H1 (cell line): ENCODE measurements at regions not wholly inside any gene's neighbourhood (a gene's known extent, or its start where the extent isn't known, plus 50 kb on each side); places are given as distances from the start of the nearest gene placed in this dataset.

Experiments used
- CTCF ChIA-PET: fragments of 300-600 bp; sonication (Branson Sonifier 250); formaldehyde crosslinking; loops from one replicate; lab custom pipeline; 2021; ENCODE audit not compliant: partially characterized antibody; lab: Charles Lee
- POLR2A ChIA-PET: fragments of 300-600 bp; sonication (Branson Sonifier 250); formaldehyde crosslinking; loops from one replicate; lab custom pipeline; 2021; ENCODE audit warnings: inconsistent platforms; ENCODE audit not compliant: partially characterized antibody; lab: Charles Lee
- DNase-seq, 2 experiments: peaks; one replicate each; pipeline versions ENCODE4 v3.0.0 to v3.0.0-alpha.2; 2010 to 2022; ENCODE audit warnings: low spot score in 2 of 2, low read depth in 1 of 2, mixed read lengths in 1 of 2
- FAIRE-seq: peaks from 2 replicates; lab custom pipeline; 2011; peaks lifted over from hg19 to GRCh38; lab: Jason Lieb, UNC
- H2AFZ ChIP-seq: 2 replicates; pipeline ENCODE4 v1.8.1; 2012; ENCODE audit warnings: low read length, inconsistent platforms
- H2AK5ac ChIP-seq: 2 replicates; pipeline ENCODE4 v1.6.1; 2013; ENCODE audit warnings: low read depth, low read length
- H2BK120ac ChIP-seq: replicated peaks from 2 replicates; pipeline ENCODE3; 2013; ENCODE audit warnings: low read depth, low read length, inconsistent platforms
- H2BK12ac ChIP-seq: 2 replicates; pipeline ENCODE4 v1.6.1; 2013; ENCODE audit warnings: low read depth, low read length
- H2BK15ac ChIP-seq: 2 replicates; pipeline ENCODE4 v1.6.1; 2013; ENCODE audit warnings: low read length
- H2BK20ac ChIP-seq: 2 replicates; pipeline ENCODE4 v1.6.1; 2013; ENCODE audit warnings: low read length
- H2BK5ac ChIP-seq: 2 replicates; pipeline ENCODE4 v1.6.1; 2013; ENCODE audit warnings: low read depth, low read length
- H3K14ac ChIP-seq: 2 replicates; pipeline ENCODE4 v1.6.1; 2013; ENCODE audit warnings: inconsistent platforms; ENCODE audit not compliant: insufficient read length
- H3K18ac ChIP-seq: 2 replicates; pipeline ENCODE4 v1.6.1; 2013; ENCODE audit warnings: low read length; ENCODE audit errors: extremely low read depth
- H3K23ac ChIP-seq: 2 replicates; pipeline ENCODE4 v1.6.1; 2013; ENCODE audit warnings: inconsistent platforms; ENCODE audit not compliant: insufficient read length
- H3K23me2 ChIP-seq: 2 replicates; pipeline ENCODE4 v1.6.1; 2013; ENCODE audit warnings: low read depth, low read length
- H3K27ac ChIP-seq: 2 replicates; pipeline ENCODE4 v1.6.1; 2011; ENCODE audit warnings: low read depth, low read length, inconsistent platforms
- H3K27me3 ChIP-seq, 4 experiments: replicated peaks in 1 of 4; 1 replicate in 1 of 4; 2 replicates in 3 of 4; pipeline versions ENCODE4 v1.6.1 to v1.8.1; 2011 to 2013; ENCODE audit warnings: low read length in 3 of 4, mild to moderate bottlenecking in 3 of 4, inconsistent platforms in 2 of 4, mixed read lengths in 2 of 4, moderate library complexity in 1 of 4; ENCODE audit not compliant: control insufficient read depth in 3 of 4, insufficient read depth in 3 of 4; ENCODE audit errors: extremely low read depth in 1 of 4
- H3K36me3 ChIP-seq, 4 experiments: 2 replicates each; pipeline versions ENCODE4 v1.6.1 to v1.8.1; 2011 to 2013; ENCODE audit warnings: mild to moderate bottlenecking in 4 of 4, low read length in 3 of 4, moderate library complexity in 2 of 4, control low read depth in 1 of 4, inconsistent platforms in 1 of 4; ENCODE audit not compliant: insufficient read depth in 4 of 4, control insufficient read depth in 2 of 4
- H3K4ac ChIP-seq: replicated peaks from 2 replicates; pipeline ENCODE3; 2013; ENCODE audit warnings: low read length, low read depth, mixed read lengths, inconsistent platforms; ENCODE audit not compliant: insufficient read length
- H3K4me1 ChIP-seq, 4 experiments: replicated peaks in 1 of 4; 1 replicate in 1 of 4; 2 replicates in 3 of 4; pipeline versions ENCODE4 v1.6.1 to v1.8.1; 2011 to 2013; ENCODE audit warnings: low read length in 3 of 4, inconsistent platforms in 2 of 4, mixed read lengths in 1 of 4; ENCODE audit not compliant: insufficient read depth in 4 of 4, control insufficient read depth in 3 of 4
- H3K4me2 ChIP-seq, 2 experiments: 2 replicates each; pipeline versions ENCODE4 v1.6.1 to v1.8.1; 2011 to 2013; ENCODE audit warnings: low read depth in 2 of 2, low read length in 2 of 2, control low read depth in 1 of 2, inconsistent platforms in 1 of 2, mild to moderate bottlenecking in 1 of 2; ENCODE audit not compliant: insufficient read depth in 1 of 2
- H3K4me3 ChIP-seq, 4 experiments: fragments of 200-600, 300-600 bp in 1 of 4; sonication (generic), shearing (Covaris generic), sonication (Bioruptor Twin) in 1 of 4; 2 replicates each; pipeline versions ENCODE4 v1.5.1 to v1.8.1; 2011 to 2016; ENCODE audit warnings: low read length in 4 of 4, low read depth in 3 of 4, control low read depth in 2 of 4, inconsistent platforms in 2 of 4, mild to moderate bottlenecking in 2 of 4, mixed read lengths in 1 of 4, moderate library complexity in 1 of 4; ENCODE audit not compliant: insufficient read depth in 2 of 4; ENCODE audit errors: extremely low read depth in 1 of 4
- H3K56ac ChIP-seq: replicated peaks from 2 replicates; pipeline ENCODE3; 2013; ENCODE audit warnings: low read depth, mild to moderate bottlenecking, mixed read lengths, low read length, inconsistent platforms; ENCODE audit not compliant: insufficient read length
- H3K79me1 ChIP-seq: 2 replicates; pipeline ENCODE4 v1.6.1; 2013; ENCODE audit warnings: low read depth, low read length, control low read depth
- H3K79me2 ChIP-seq, 2 experiments: 2 replicates each; pipeline versions ENCODE4 v1.6.1 to v1.8.1; 2012 to 2013; ENCODE audit warnings: low read length in 2 of 2, mild to moderate bottlenecking in 2 of 2, inconsistent platforms in 1 of 2; ENCODE audit not compliant: insufficient read depth in 2 of 2, control insufficient read depth in 1 of 2
- H3K9ac ChIP-seq, 4 experiments: replicated peaks in 1 of 4; 1 replicate in 1 of 4; 2 replicates in 3 of 4; pipeline versions ENCODE4 v1.6.1 to v1.8.1; 2011 to 2013; ENCODE audit warnings: low read depth in 3 of 4, low read length in 3 of 4, control low read depth in 2 of 4, mild to moderate bottlenecking in 2 of 4, moderate library complexity in 2 of 4, inconsistent platforms in 1 of 4; ENCODE audit errors: extremely low read depth in 1 of 4
- H3K9me3 ChIP-seq, 2 experiments: 2 replicates each; pipeline versions ENCODE4 v1.6.1 to v1.8.1; 2012 to 2013; ENCODE audit warnings: mild to moderate bottlenecking in 2 of 2, moderate library complexity in 2 of 2, control low read depth in 1 of 2, inconsistent platforms in 1 of 2, low read depth in 1 of 2, low read length in 1 of 2, mixed read lengths in 1 of 2; ENCODE audit not compliant: insufficient read depth in 2 of 2
- H4K20me1 ChIP-seq, 2 experiments: replicated peaks in 1 of 2; 2 replicates each; pipeline versions ENCODE3 to v1.8.1; 2011 to 2013; ENCODE audit warnings: inconsistent platforms in 2 of 2, low read length in 2 of 2, mild to moderate bottlenecking in 1 of 2; ENCODE audit not compliant: insufficient read depth in 2 of 2, control insufficient read depth in 1 of 2
- H4K5ac ChIP-seq: 2 replicates; pipeline ENCODE4 v1.6.1; 2013; ENCODE audit warnings: low read length, low read depth, mixed read lengths, inconsistent platforms; ENCODE audit not compliant: insufficient read length
- H4K8ac ChIP-seq: 2 replicates; pipeline ENCODE4 v1.8.0; 2013; ENCODE audit warnings: mild to moderate bottlenecking, moderate library complexity, low read length, inconsistent platforms; ENCODE audit not compliant: insufficient read depth; ENCODE audit errors: extremely low read depth
- H4K91ac ChIP-seq: replicated peaks from 2 replicates; pipeline ENCODE3; 2013; ENCODE audit warnings: low read length, mixed read lengths, inconsistent platforms; ENCODE audit not compliant: insufficient read length
- BRCA1 ChIP-seq: IDR thresholded peaks from 2 replicates; pipeline ENCODE4 v1.6.1; 2012; ENCODE audit warnings: low read depth, low read length, improper control_type of control experiment
- CBX8 ChIP-seq: fragments of 300-800, 300-1000 bp; sonication (generic); IDR thresholded peaks from 2 replicates; pipeline ENCODE4 v1.7.1; 2016; ENCODE audit warnings: low read depth, low read length, borderline replicate concordance
- CEBPB ChIP-seq: IDR thresholded peaks from 2 replicates; pipeline ENCODE4 v1.6.1; 2012; ENCODE audit warnings: low read depth, low read length
- GABPA ChIP-seq: IDR thresholded peaks from 2 replicates; pipeline ENCODE4 v1.6.1; 2011; ENCODE audit warnings: mild to moderate bottlenecking, low read length, moderate library complexity, borderline replicate concordance; ENCODE audit not compliant: insufficient read depth
- KDM4A ChIP-seq: IDR thresholded peaks from one replicate; pipeline ENCODE4 v1.7.1; 2012; ENCODE audit warnings: low read depth, mild to moderate bottlenecking, moderate library complexity, low read length, inconsistent platforms; ENCODE audit not compliant: severe bottlenecking
- MAFK ChIP-seq: IDR thresholded peaks from 2 replicates; pipeline ENCODE4 v1.6.1; 2012; ENCODE audit warnings: low read depth, mild to moderate bottlenecking, improper control_type of control experiment, low read length
- MAX ChIP-seq: IDR thresholded peaks from 2 replicates; pipeline ENCODE4 v1.6.1; 2012; ENCODE audit warnings: inconsistent platforms
- NANOG ChIP-seq: IDR thresholded peaks from 2 replicates; pipeline ENCODE4 v1.6.1; 2011; ENCODE audit warnings: low read length, low read depth, mild to moderate bottlenecking, inconsistent platforms; ENCODE audit not compliant: insufficient read depth, poor library complexity, severe bottlenecking
- RBBP5 ChIP-seq: IDR thresholded peaks from 2 replicates; pipeline ENCODE4 v1.7.1; 2012; ENCODE audit warnings: low read depth, mild to moderate bottlenecking, inconsistent platforms, low read length, moderate library complexity, borderline replicate concordance
- RXRA ChIP-seq: IDR thresholded peaks from 2 replicates; pipeline ENCODE4 v1.6.1; 2011; ENCODE audit warnings: low read depth, mild to moderate bottlenecking, low read length, moderate library complexity; ENCODE audit not compliant: insufficient read depth
- USF2 ChIP-seq: IDR thresholded peaks from 2 replicates; pipeline ENCODE4 v1.6.1; 2011; ENCODE audit warnings: low read length, improper control_type of control experiment
- WGBS, 2 experiments: shearing (Covaris generic) in 1 of 2; methylation state at CpG; one replicate each; pipeline versions ENCODE4 v1.1.6 to v1.1.7; 2013 to 2015; ENCODE audit warnings: low lambda C conversion rate in 2 of 2, mixed read lengths in 2 of 2, inconsistent platforms in 1 of 2, low coverage in 1 of 2, missing lambda C conversion rate in 1 of 2; ENCODE audit not compliant: insufficient replicate concordance in 2 of 2, insufficient coverage in 1 of 2, insufficient read length in 1 of 2; ENCODE audit errors: extremely low coverage in 1 of 2, missing lambda C conversion rate in 1 of 2; 5-methylcytosine and 5-hydroxymethylcytosine counted together

- H2BK5ac ChIP-seq: no peak overlapping the region
- no peaks in the 10 kb centered on the region for H3K27me3 ChIP-seq
- no peak overlapping the region for H3K23ac ChIP-seq
- no peak overlapping the region for H3K56ac ChIP-seq
- H3K14ac ChIP-seq: no peak overlapping the region
- no peaks in the 10 kb centered on the region for H3K4me1 ChIP-seq
- H3K27ac ChIP-seq: no peak overlapping the region
- no peak overlapping the region for H2AFZ ChIP-seq
- no peak overlapping the region for H3K9ac ChIP-seq
- no peak overlapping the region for H3K4ac ChIP-seq
- WGBS, 2 experiments: 95% methylated on average over 6 of the region's 6 CpGs; no CpG with 5 or more reads in 1 of the 2 experiments
- no peak for DNase-seq
- H2AK5ac ChIP-seq: no peak overlapping the region
- ChIA-PET POLR2A (no interaction called here), CTCF (no interaction called here)
- H2BK15ac ChIP-seq: no peak overlapping the region
- no peak overlapping the region for H3K4me2 ChIP-seq
- H2BK12ac ChIP-seq: no peak overlapping the region
- H4K20me1 ChIP-seq: no peaks in the 10 kb centered on the region
- no peaks in the 10 kb centered on the region for H3K36me3 ChIP-seq
- H3K18ac ChIP-seq: no peak overlapping the region
- H4K8ac ChIP-seq: no peak overlapping the region
- H3K23me2 ChIP-seq: no peaks in the 10 kb centered on the region
- H2BK20ac ChIP-seq: no peak overlapping the region
- no peaks in the 10 kb centered on the region for H3K79me2 ChIP-seq
- H3K79me1 ChIP-seq: no peaks in the 10 kb centered on the region
- FAIRE-seq: no peak
- no peak overlapping the region for H4K5ac ChIP-seq
- TF ChIP-seq NANOG (no peak), MAX (no peak), RXRA (no peak), BRCA1 (no peak), KDM4A (no peak), RBBP5 (no peak), GABPA (no peak), USF2 (no peak), CBX8 (no peak), MAFK (no peak), CEBPB (no peak)
- TF ChIP-seq, all 59 proteins: peak for 0
- H3K4me3 ChIP-seq: no peak overlapping the region
- H4K91ac ChIP-seq: no peak overlapping the region
- H3K9me3 ChIP-seq: no peaks in the 10 kb centered on the region
- H2BK120ac ChIP-seq: no peak overlapping the region
Observed at GRCh38 chrX:12034741-12035140, 103.5 kb upstream of the FRMPD4 start.
